Fibroblast of skin of right quadriceps (primary cell): ENCODE measurements at regions not wholly inside any gene's neighbourhood (a gene's known extent, or its start where the extent isn't known, plus 50 kb on each side); places are given as distances from the start of the nearest gene placed in this dataset.

Experiments used
- DNase-seq: peaks from one replicate; pipeline ENCODE4 v3.0.0-alpha.2; 2013

DNA sequence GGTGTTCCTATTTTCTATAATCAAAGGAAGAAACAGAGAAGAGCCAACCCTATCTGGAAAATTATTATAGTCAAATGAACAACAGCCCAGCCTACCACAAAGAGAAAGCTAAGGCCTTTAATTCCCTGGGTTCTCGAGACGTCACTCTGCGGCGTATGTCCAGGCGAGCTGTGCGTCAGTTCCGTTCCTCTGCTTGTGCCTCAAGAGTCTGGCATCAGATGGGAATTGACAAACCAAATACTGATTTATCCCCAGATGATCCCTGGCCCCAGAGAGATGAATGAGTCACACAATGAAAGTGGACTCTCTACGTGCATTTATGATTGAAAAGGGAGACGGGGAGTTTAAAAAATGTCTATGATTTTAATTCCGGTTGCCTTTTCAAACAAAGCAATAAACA is 151.6 kb upstream of the PDE10A start:
- DNase-seq = no peak

DNA sequence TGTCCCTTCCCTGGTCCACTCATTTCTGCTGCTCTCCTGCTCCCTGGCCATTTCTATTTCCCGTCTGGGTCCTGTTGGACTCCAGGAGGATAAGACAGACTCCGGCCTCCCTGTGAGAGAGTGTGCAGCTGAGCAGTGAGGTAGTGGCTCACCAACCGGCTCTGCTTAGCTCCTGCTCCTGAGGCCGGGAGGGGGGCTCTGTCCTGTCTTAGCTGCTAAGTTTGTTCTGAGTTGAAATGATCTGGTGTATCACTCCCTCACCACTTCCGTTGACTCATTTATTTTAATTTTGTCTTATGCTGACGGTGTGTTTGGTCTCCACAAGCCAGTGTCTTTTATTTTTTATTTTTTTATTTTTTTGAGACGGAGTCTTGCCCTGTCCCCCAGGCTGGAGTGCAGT is 148.5 kb upstream of the PDE10A start:
- no peak for DNase-seq

- no peak for DNase-seq
Observed at GRCh38 chr6:165808021-165808420, 145.0 kb upstream of the PDE10A start.

- no peak for DNase-seq
Observed at GRCh38 chr6:165807249-165807960, 144.4 kb upstream of the PDE10A start.

- no peak for DNase-seq
Observed at GRCh38 chr6:165806126-165806810, 143.2 kb upstream of the PDE10A start.

GRCh38 chr6:165805636-165806035 is 142.6 kb upstream of the PDE10A start:
- DNase-seq = no peak

DNA sequence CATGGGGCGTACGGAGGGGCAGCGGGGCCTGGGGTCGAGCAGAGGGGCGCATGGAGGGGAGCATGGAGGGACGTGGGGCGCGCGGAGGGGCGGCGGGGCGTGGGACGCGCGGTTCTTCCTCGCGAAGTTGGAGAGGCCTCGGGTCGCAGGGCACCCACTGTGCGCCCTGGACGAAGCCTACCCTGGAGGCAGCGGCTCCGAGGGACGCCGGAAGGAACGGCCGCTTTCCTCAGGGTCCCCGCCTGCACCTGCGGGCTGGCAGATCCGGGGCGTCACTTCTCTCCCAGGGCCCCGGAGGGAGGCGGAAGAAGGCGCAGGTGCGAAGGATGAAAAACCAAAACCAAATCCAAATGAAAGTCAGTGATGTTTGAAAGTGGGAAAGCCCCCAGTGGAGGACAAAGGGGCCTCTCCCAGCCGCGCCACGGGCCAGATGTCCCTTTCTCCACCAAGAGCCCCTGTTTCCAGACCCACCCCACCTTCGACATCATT is 142.1 kb upstream of the PDE10A start:
- DNase-seq = no peak

GRCh38 chr6:165804331-165805066 is 141.5 kb upstream of the PDE10A start:
- DNase-seq = no peak

DNA sequence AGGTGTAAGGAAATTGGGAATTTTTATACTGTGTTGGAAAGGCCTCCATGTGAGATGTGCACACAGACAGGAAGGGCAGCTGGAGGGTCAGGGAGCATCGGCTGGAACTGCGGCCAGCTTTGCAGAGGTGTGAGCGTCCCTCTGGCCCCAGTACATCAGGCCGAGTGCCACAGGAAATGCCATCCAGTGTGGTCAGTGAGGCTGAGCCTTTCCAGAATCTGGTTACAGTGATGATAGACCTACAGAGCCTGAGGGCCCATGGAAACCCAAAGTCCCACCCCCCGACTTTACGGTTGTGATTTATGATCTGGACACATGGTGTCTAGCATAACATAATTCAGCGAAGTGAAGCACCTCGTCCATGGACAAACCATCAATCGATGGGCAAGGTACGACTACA is 137.3 kb upstream of the PDE10A start:
- DNase-seq = no peak

GRCh38 chr6:165799391-165800153 is 136.5 kb upstream of the PDE10A start:
- peak; percentile 32 for DNase-seq

DNA sequence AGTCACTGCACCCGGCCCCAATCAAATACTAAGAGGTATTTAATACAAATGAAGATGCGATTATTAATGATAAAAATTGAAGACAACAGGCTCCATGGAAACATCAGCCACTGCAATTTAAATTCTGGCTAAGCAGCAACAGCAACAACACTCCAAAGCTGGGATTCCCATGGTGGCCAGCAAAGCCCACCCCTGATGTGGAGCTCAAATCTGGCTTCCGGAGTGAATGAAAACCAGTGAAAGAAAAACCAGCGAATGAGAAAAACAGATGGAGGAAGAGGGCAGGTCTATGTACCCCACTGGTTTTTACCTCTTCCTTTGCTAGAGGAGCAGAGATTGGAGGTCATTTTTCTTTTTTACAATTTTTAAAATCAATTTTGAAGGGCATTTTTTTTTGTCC is 135.9 kb upstream of the PDE10A start:
- no peak for DNase-seq

DNA sequence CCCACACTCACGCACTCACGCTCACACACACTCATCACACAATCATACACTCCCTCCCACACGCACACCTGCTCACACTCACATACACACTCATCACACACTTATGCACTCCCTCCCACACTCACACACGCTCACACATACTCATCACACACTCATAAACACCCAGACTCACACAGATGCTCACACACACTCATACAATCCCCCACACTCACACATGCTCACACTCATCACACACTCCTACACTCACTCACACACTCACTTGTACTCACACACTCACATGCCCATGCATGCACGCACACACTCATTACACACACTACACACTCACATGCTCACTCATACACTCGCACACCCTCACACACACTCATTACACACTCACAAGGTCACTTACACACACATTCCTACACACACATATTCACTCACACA is 131.1 kb upstream of the PDE10A start:
- no peak for DNase-seq

GRCh38 chr6:165793287-165793825 is 130.3 kb upstream of the PDE10A start:
- no peak for DNase-seq

GRCh38 chr6:165791876-165792437 is 128.9 kb upstream of the PDE10A start:
- DNase-seq = no peak

GRCh38 chr6:165791306-165791705 is 128.3 kb upstream of the PDE10A start:
- no peak for DNase-seq

DNA sequence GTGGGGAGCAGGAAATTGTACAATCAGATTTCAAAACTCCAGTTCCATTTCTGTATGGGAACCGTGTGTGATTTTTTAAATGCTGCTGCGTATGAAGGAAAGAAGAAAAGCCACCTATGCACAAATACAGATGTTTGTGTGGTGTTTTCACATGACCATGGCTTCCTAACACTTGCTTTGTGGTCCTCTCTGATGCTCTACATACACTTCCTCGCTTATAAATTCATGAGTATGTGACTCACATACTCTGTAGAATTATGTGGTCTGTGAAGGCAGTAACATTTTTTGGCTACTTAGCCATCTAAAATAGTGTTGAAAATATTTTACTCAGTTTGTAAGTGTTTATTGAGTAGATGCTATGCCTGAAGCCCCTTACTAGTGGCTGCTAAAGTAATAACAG is 119.8 kb upstream of the PDE10A start:
- no peak for DNase-seq

DNA sequence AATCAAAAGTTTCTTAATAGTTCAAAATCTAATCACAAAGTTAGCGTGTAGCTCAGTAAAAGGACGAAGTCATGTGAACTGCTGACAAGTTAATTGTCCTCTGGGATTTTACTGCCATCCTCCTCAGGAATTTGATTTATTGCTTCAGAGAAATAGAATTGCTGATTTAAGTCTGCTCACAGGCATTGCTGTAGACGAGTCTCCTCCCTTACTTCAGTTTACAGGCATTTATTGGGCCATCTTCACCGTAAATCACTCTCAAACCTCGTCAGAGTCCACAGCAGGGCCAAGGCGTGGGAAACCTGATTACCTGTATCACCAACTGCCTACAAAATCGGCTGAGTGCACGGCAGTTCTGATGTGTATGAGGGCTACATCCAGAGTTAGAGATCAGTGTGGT is 119.1 kb upstream of the PDE10A start:
- no peak for DNase-seq

GRCh38 chr6:165777680-165778079 is 114.6 kb upstream of the PDE10A start:
- no peak for DNase-seq

- no peak for DNase-seq
Observed at GRCh38 chr6:165776691-165777090, 113.7 kb upstream of the PDE10A start.

DNA sequence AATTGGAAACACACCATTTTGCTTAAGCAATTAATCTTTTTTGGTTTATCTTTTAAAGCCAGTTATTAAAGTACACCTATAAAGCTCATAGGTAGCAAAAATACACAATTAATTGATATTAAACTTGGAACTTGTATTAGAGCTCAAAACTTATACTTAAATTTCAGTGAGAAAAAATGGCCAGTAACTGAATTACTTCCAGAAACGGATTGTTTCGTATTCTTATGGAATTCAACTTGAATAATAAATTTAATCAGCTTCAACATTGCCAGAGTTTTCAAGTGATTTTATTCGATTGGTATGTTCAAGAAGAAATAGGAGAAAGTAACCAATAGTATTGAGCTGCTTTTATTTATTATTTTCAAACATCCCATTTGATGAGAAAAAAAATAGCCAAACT is 112.7 kb upstream of the PDE10A start:
- DNase-seq = no peak

GRCh38 chr6:165774903-165775601 is 112.0 kb upstream of the PDE10A start:
- peak; percentile 4 for DNase-seq
